SK-N-SH (cell line): ENCODE measurements at regions not wholly inside any gene's neighbourhood (a gene's known extent, or its start where the extent isn't known, plus 50 kb on each side); places are given as distances from the start of the nearest gene placed in this dataset.

Experiments used
- CHD2 ChIP-seq: fragments of 150-350 bp; IDR thresholded peaks from 2 replicates; pipeline ENCODE4 v1.6.1; 2018; ENCODE audit warnings: low read length; ENCODE audit not compliant: partially characterized antibody
- CTCF ChIP-seq: fragments of 200-600 bp; sonication (generic); IDR thresholded peaks from 2 replicates; pipeline ENCODE4 v1.6.1; 2017; ENCODE audit warnings: antibody characterized with exemption, mild to moderate bottlenecking, moderate library complexity
- EP300 ChIP-seq, 2 experiments: IDR thresholded peaks; 2 replicates each; pipeline versions ENCODE4 v1.4.0 to v1.6.1; 2012; ENCODE audit warnings: borderline replicate concordance in 1 of 2, low read depth in 1 of 2, low read length in 1 of 2
- GABPA ChIP-seq: IDR thresholded peaks from 2 replicates; pipeline ENCODE4 v1.4.0; 2012; ENCODE audit warnings: low read depth, mild to moderate bottlenecking
- JUND ChIP-seq: IDR thresholded peaks from 2 replicates; pipeline ENCODE4 v1.4.0; 2012
- NFIC ChIP-seq: IDR thresholded peaks from 2 replicates; pipeline ENCODE4 v1.4.0; 2012; ENCODE audit warnings: borderline replicate concordance
- POLR2AphosphoS5 ChIP-seq: IDR thresholded peaks from 2 replicates; pipeline ENCODE4 v1.6.1; 2012; ENCODE audit warnings: low read depth, low read length
- RAD21 ChIP-seq: IDR thresholded peaks from 2 replicates; pipeline ENCODE4 v1.6.1; 2012; ENCODE audit warnings: mild to moderate bottlenecking, low read length
- REST ChIP-seq: IDR thresholded peaks from 2 replicates; pipeline ENCODE4 v1.6.1; 2012; ENCODE audit warnings: mild to moderate bottlenecking, low read depth, low read length, moderate library complexity
- SIN3A ChIP-seq: IDR thresholded peaks from 2 replicates; pipeline ENCODE4 v1.6.1; 2012; ENCODE audit warnings: low read depth, mild to moderate bottlenecking, low read length, moderate library complexity, borderline replicate concordance
- TEAD4 ChIP-seq: IDR thresholded peaks from 2 replicates; pipeline ENCODE4 v1.4.0; 2012; ENCODE audit warnings: mild to moderate bottlenecking, borderline replicate concordance; ENCODE audit not compliant: insufficient read depth
- YY1 ChIP-seq: IDR thresholded peaks from 2 replicates; pipeline ENCODE4 v1.4.0; 2012; ENCODE audit warnings: low read depth, mild to moderate bottlenecking
- ZBTB33 ChIP-seq: IDR thresholded peaks from 2 replicates; pipeline ENCODE4 v1.4.0; 2012; ENCODE audit warnings: low read depth, borderline replicate concordance

- TF ChIP-seq EP300 (IDR thresholded peaks at IDR 0.05; ENCODE audit: borderline replicate concordance in 1 of 2, low read depth in 1 of 2, low read length in 1 of 2) (no peak), CTCF (no peak), POLR2AphosphoS5 (no peak), TEAD4 (no peak), REST (no peak), YY1 (no peak), ZBTB33 (no peak), SIN3A (no peak), JUND (no peak), NFIC (no peak), GABPA (no peak), RAD21 (no peak), CHD2 (no peak)
Observed at GRCh38 chr1:5405263-5405662, 587.0 kb downstream of the NPHP4 start.
